Endothelial cell of umbilical vein (primary cell): ENCODE measurements at regions not wholly inside any gene's neighbourhood (a gene's known extent, or its start where the extent isn't known, plus 50 kb on each side); places are given as distances from the start of the nearest gene placed in this dataset.

Source experiments
- BruUV-seq: library from RNA; stranded (reverse); fragments of 400-500 nt; replicated peaks from 2 replicates; lab custom pipeline; 2021; lab: Mats Ljungman, UMichigan
- CTCF ChIA-PET: fragments of 300-600, 350-600 bp; sonication (Branson Sonifier 250); formaldehyde crosslinking; loops from one replicate; lab custom pipeline; 2021; ENCODE audit warnings: antibody characterized with exemption, inconsistent platforms; lab: Charles Lee
- POLR2A ChIA-PET: fragments of 300-600, 350-600 bp; sonication (Branson Sonifier 250); formaldehyde crosslinking; loops from one replicate; lab custom pipeline; 2021; ENCODE audit warnings: antibody characterized with exemption, inconsistent platforms; lab: Charles Lee
- DNase-seq: peaks from one replicate; pipeline ENCODE4 v3.0.0-alpha.2; 2011; ENCODE audit warnings: low read depth, low spot score
- FAIRE-seq: peaks from 2 replicates; lab custom pipeline; 2011; peaks lifted over from hg19 to GRCh38; lab: Jason Lieb, UNC
- H2AFZ ChIP-seq: 2 replicates; pipeline ENCODE4 v1.6.0; 2012; ENCODE audit warnings: low read depth, low read length, control low read depth, inconsistent platforms
- H3K27ac ChIP-seq: 2 replicates; pipeline ENCODE4 v1.5.1; 2011; ENCODE audit warnings: low read depth, mild to moderate bottlenecking, control low read depth, low read length, moderate library complexity; ENCODE audit not compliant: insufficient read depth
- H3K27me3 ChIP-seq, 2 experiments: 2 replicates each; pipeline versions ENCODE4 v1.6.0 to v1.6.1; 2011; ENCODE audit warnings: low read length in 2 of 2, mixed read lengths in 1 of 2; ENCODE audit not compliant: control insufficient read depth in 2 of 2, insufficient read depth in 2 of 2
- H3K36me3 ChIP-seq, 2 experiments: 2 replicates in 1 of 2; 3 replicates in 1 of 2; pipeline ENCODE4 v1.5.1; 2011; ENCODE audit warnings: low read length in 2 of 2, mild to moderate bottlenecking in 1 of 2, moderate library complexity in 1 of 2; ENCODE audit not compliant: control insufficient read depth in 2 of 2, insufficient read depth in 2 of 2; ENCODE audit errors: extremely low read depth in 1 of 2
- H3K4me1 ChIP-seq: 3 replicates; pipeline ENCODE4 v1.5.1; 2011; ENCODE audit warnings: mild to moderate bottlenecking, low read length; ENCODE audit not compliant: control insufficient read depth, insufficient read depth; ENCODE audit errors: extremely low read depth
- H3K4me2 ChIP-seq: 2 replicates; pipeline ENCODE4 v1.6.1; 2011; ENCODE audit warnings: low read length, control low read depth, mixed read lengths; ENCODE audit not compliant: insufficient read depth
- H3K4me3 ChIP-seq, 3 experiments: fragments of 200-600 bp in 1 of 3; sonication (generic), shearing (Covaris generic) in 1 of 3; replicated peaks in 1 of 3; 2 replicates each; pipeline ENCODE4 v1.5.1; 2011 to 2016; ENCODE audit warnings: control low read depth in 3 of 3, low read length in 3 of 3, mild to moderate bottlenecking in 2 of 3, inconsistent platforms in 1 of 3, low read depth in 1 of 3, moderate library complexity in 1 of 3; ENCODE audit not compliant: insufficient read depth in 1 of 3
- H3K79me2 ChIP-seq: 2 replicates; pipeline ENCODE4 v1.6.0; 2012; ENCODE audit warnings: low read length, inconsistent platforms; ENCODE audit not compliant: control insufficient read depth, insufficient read depth
- H3K9ac ChIP-seq: replicated peaks from 2 replicates; pipeline ENCODE3; 2011; ENCODE audit warnings: low read length, control low read depth; ENCODE audit not compliant: insufficient read depth; ENCODE audit errors: extremely low read depth
- H3K9me1 ChIP-seq: replicated peaks from 3 replicates; pipeline ENCODE4 v1.6.0; 2011; ENCODE audit warnings: mild to moderate bottlenecking, low read length; ENCODE audit not compliant: control insufficient read depth, insufficient read depth; ENCODE audit errors: extremely low read depth
- H3K9me3 ChIP-seq: replicated peaks from 2 replicates; pipeline ENCODE4 v1.5.1; 2012; ENCODE audit warnings: low read length, inconsistent platforms; ENCODE audit not compliant: control insufficient read depth, insufficient read depth
- H4K20me1 ChIP-seq: replicated peaks from 2 replicates; pipeline ENCODE3; 2011; ENCODE audit warnings: mild to moderate bottlenecking, low read length; ENCODE audit not compliant: control insufficient read depth, insufficient read depth; ENCODE audit errors: extremely low read depth
- EZH2 ChIP-seq: IDR thresholded peaks from 2 replicates; pipeline ENCODE4 v1.6.1; 2012; ENCODE audit warnings: borderline replicate concordance, low read depth, mild to moderate bottlenecking, moderate library complexity, low read length, inconsistent platforms; ENCODE audit not compliant: severe bottlenecking
- FOS ChIP-seq: IDR thresholded peaks from 2 replicates; pipeline ENCODE4 v1.6.1; 2011; ENCODE audit warnings: mild to moderate bottlenecking, low read length, moderate library complexity, borderline replicate concordance; ENCODE audit not compliant: insufficient read depth
- GATA2 ChIP-seq: IDR thresholded peaks from 2 replicates; pipeline ENCODE4 v1.7.0; 2011; ENCODE audit warnings: low read depth, mild to moderate bottlenecking, moderate library complexity, mixed read lengths, low read length; ENCODE audit not compliant: insufficient read length, insufficient read depth
- JUN ChIP-seq: IDR thresholded peaks from 2 replicates; pipeline ENCODE4 v1.6.1; 2011; ENCODE audit warnings: borderline replicate concordance, low read depth; ENCODE audit not compliant: insufficient read length, insufficient read depth
- MYC ChIP-seq: IDR thresholded peaks from one replicate; pipeline ENCODE4 v1.6.1; 2011; ENCODE audit warnings: mild to moderate bottlenecking, low read depth, low read length
- POLR2A ChIP-seq: IDR thresholded peaks from 2 replicates; pipeline ENCODE4 v1.6.1; 2012; ENCODE audit warnings: low read depth, mild to moderate bottlenecking, control low read depth, low read length
- POLR2AphosphoS5 ChIP-seq: IDR thresholded peaks from 2 replicates; pipeline ENCODE4 v1.6.1; 2012; ENCODE audit warnings: low read depth, mild to moderate bottlenecking, control low read depth, low read length, moderate library complexity; ENCODE audit not compliant: insufficient read depth
- dilution Hi-C: fragments of 300-500 bp; cut with MboI; formaldehyde crosslinking; loops from one replicate; pipeline ENCODE4 v1.15.0; 2019; ENCODE audit warnings: low sequenced_read_pairs; ENCODE audit not compliant: extremely low pct_ligation_motif_present
- intact Hi-C: fragments of 100-400 bp; cut with micrococcal nuclease; formaldehyde crosslinking; loops from one replicate; pipeline ENCODE4 v1.10.0; 2022
- TF ChIP-seq, protein P1 (sequence below), 2 donors: IDR thresholded peaks; 1 replicate in 1 of 2; 2 replicates in 1 of 2; pipeline ENCODE4 v1.5.1; 2011; ENCODE audit warnings: low read length in 2 of 2, mild to moderate bottlenecking in 2 of 2, moderate library complexity in 2 of 2, control low read depth in 1 of 2, inconsistent platforms in 1 of 2, low read depth in 1 of 2; ENCODE audit not compliant: insufficient read depth in 1 of 2; ENCODE audit errors: extremely low read depth in 1 of 2
- TF ChIP-seq, protein P2 (sequence below): IDR thresholded peaks from 2 replicates; pipeline ENCODE4 v1.6.1; 2011; ENCODE audit not compliant: insufficient read depth, insufficient read length

DNA sequence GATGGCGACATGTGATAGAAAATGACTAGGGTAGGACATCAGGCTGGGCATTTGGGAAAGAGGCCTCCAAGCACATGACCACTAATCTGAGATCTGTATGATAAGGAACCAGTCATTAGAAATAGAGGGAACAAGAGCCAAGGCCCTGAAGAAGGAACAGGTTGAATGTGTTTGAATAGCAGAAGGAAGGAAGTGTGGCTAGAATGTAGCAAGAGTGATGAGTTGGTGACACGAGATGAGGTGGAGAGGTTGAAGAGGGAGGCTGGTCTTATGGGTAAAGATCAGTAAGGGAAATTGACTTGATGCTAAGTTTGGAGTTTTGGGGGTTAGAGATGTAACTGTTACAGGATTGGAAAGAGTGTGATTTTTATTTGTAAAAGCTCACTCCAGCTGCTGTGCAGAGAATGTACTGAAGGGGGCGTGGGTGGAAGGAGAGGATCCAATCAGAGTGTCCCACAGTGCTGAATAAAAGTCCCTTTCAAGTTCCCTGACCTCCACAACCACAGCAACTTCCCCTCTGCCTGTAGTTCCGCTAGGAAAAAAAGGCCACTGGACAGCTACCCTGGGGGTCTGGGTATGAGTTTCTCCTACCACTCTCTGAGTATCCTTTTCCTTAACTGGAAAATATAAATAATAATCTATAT, 295.0 kb downstream of the OMA1 start:
- Histone ChIP-seq H3K79me2 (no peaks in the 10 kb centered on the region), H3K27me3 (peaks cover 16 to 21% of the 10 kb centered on the region in 2 experiments), H3K4me3 (no peak overlapping the region), H3K27ac (no peak overlapping the region), H3K9me3 (no peaks in the 10 kb centered on the region), H3K9ac (no peak overlapping the region), H2AFZ (no peak overlapping the region), H3K4me2 (no peak overlapping the region), H3K9me1 (no peaks in the 10 kb centered on the region), H4K20me1 (no peaks in the 10 kb centered on the region), H3K4me1 (no peaks in the 10 kb centered on the region), H3K36me3 (no peaks in the 10 kb centered on the region)
- dilution Hi-C loops = no loop called here
- POLR2A ChIA-PET = interaction anchor here (0.6 kb wide), 1 partner anchor 294 kb away, joined by 3 read pairs; no protein-coding TSS in a partner anchor
- no peak for FAIRE-seq
- no peak for TF ChIP-seq MYC
- TF ChIP-seq, protein P1, sequence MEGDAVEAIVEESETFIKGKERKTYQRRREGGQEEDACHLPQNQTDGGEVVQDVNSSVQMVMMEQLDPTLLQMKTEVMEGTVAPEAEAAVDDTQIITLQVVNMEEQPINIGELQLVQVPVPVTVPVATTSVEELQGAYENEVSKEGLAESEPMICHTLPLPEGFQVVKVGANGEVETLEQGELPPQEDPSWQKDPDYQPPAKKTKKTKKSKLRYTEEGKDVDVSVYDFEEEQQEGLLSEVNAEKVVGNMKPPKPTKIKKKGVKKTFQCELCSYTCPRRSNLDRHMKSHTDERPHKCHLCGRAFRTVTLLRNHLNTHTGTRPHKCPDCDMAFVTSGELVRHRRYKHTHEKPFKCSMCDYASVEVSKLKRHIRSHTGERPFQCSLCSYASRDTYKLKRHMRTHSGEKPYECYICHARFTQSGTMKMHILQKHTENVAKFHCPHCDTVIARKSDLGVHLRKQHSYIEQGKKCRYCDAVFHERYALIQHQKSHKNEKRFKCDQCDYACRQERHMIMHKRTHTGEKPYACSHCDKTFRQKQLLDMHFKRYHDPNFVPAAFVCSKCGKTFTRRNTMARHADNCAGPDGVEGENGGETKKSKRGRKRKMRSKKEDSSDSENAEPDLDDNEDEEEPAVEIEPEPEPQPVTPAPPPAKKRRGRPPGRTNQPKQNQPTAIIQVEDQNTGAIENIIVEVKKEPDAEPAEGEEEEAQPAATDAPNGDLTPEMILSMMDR (IDR thresholded peaks at IDR 0.05; ENCODE audit: extremely low read depth in 1 of 2, insufficient read depth in 1 of 2, low read depth in 1 of 2, low read length in 2 of 2) = peak; percentile 9 to 31
- TF ChIP-seq POLR2A = no peak
- BruUV-seq = no TSS peak
- DNase-seq = peak; percentile 4
- intact Hi-C loops = loop anchor here (2.0 to 10.0 kb wide), 3 partner anchors 183 to 401 kb away; partner anchors contain the start of gene OMA1
- CTCF ChIA-PET = no interaction called here

GRCh38 chr1:58250587-58250948, 296.0 kb downstream of the OMA1 start:
- H3K4me3 ChIP-seq = no peak overlapping the region
- peaks cover 16 to 21% of the 10 kb centered on the region in 2 experiments for H3K27me3 ChIP-seq
- H3K79me2 ChIP-seq = no peaks in the 10 kb centered on the region
- no peaks in the 10 kb centered on the region for H3K9me3 ChIP-seq
- H2AFZ ChIP-seq = no peak overlapping the region
- no peak for FAIRE-seq
- H3K9me1 ChIP-seq = no peaks in the 10 kb centered on the region
- H4K20me1 ChIP-seq = no peaks in the 10 kb centered on the region
- BruUV-seq = no TSS peak
- H3K4me2 ChIP-seq = no peak overlapping the region
- dilution Hi-C loops = no loop called here
- intact Hi-C loops = loop anchor here (2.0 to 10.0 kb wide), 3 partner anchors 184 to 402 kb away; partner anchors contain the start of gene OMA1
- no peak overlapping the region for H3K27ac ChIP-seq
- H3K36me3 ChIP-seq = no peaks in the 10 kb centered on the region
- ChIA-PET POLR2A (no interaction called here), CTCF (no interaction called here)
- no peaks in the 10 kb centered on the region for H3K4me1 ChIP-seq
- peak; percentile 3 for DNase-seq
- TF ChIP-seq GATA2 (no peak), FOS (no peak), JUN (no peak), EZH2 (no peak), POLR2AphosphoS5 (no peak), POLR2A (no peak), MYC (no peak)
- TF ChIP-seq, protein P2, sequence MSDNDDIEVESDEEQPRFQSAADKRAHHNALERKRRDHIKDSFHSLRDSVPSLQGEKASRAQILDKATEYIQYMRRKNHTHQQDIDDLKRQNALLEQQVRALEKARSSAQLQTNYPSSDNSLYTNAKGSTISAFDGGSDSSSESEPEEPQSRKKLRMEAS = no peak
- TF ChIP-seq, protein P1 (IDR thresholded peaks at IDR 0.05; ENCODE audit: extremely low read depth in 1 of 2, insufficient read depth in 1 of 2, low read depth in 1 of 2, low read length in 2 of 2) = no peak
- no peak overlapping the region for H3K9ac ChIP-seq
